T-helper 2 cell treated with Interferon-gamma antibody and Interleukin-4, amounts not matched to agents 5 μg/mL and 100 μg/mL, for 36 hours (primary cell): ENCODE measurements at regions not wholly inside any gene's neighbourhood (a gene's known extent, or its start where the extent isn't known, plus 50 kb on each side); places are given as distances from the start of the nearest gene placed in this dataset.
"Not testable (repeated sequence)": the region's sequence is repeated elsewhere in the genome, so short reads cannot be mapped to it uniquely, and the experiment has no call there.

ENCODE experiments used
- DNase-seq: peaks from one replicate; pipeline ENCODE4 v3.0.0; 2021; ENCODE audit warnings: low spot score
- H3K27ac Mint-ChIP-seq: one replicate; pipeline ENCODE4 v1.8.0; 2021; ENCODE audit warnings: mild to moderate bottlenecking, mixed read lengths
- H3K27me3 Mint-ChIP-seq: one replicate; pipeline ENCODE4 v1.8.0; 2021; ENCODE audit warnings: low read depth, mixed read lengths
- H3K36me3 Mint-ChIP-seq: one replicate; pipeline ENCODE4 v1.8.0; 2021; ENCODE audit warnings: low read depth, mixed read lengths
- H3K4me1 Mint-ChIP-seq: one replicate; pipeline ENCODE4 v1.8.0; 2021; ENCODE audit warnings: low read depth, mixed read lengths
- H3K4me3 Mint-ChIP-seq: one replicate; pipeline ENCODE4 v1.8.0; 2022; ENCODE audit warnings: mild to moderate bottlenecking, moderate library complexity, mixed read lengths
- H3K9me3 Mint-ChIP-seq: one replicate; pipeline ENCODE4 v1.8.0; 2021; ENCODE audit warnings: mixed read lengths

DNA sequence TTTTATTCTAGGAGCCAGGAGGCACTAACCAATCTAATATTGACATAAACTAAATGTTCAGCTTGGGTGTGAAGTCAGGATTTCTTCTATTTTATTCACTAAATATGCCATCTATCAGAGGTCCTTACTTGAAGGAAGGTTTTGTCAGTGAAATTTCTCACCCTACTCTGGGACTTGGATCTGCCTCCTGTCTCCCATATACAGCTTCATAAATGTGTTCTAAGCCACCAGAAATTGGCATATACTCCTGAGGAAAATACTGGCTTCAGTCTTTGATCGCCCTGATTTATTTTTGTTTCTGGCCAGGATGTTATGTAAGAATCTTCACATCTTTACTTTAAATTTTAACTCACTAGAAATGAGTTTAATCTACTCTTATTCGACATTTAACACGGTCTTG, 647.7 kb downstream of the C6orf118 start:
- peaks cover 28% of the 10 kb centered on the region for H3K9me3 Mint-ChIP-seq
- H3K4me3 Mint-ChIP-seq = no peak overlapping the region
- no peak for DNase-seq
- no peaks in the 10 kb centered on the region for H3K4me1 Mint-ChIP-seq
- no peaks in the 10 kb centered on the region for H3K36me3 Mint-ChIP-seq
- no peaks in the 10 kb centered on the region for H3K27me3 Mint-ChIP-seq
- H3K27ac Mint-ChIP-seq = no peak overlapping the region

GRCh38 chr6:164660781-164661180, 648.6 kb downstream of the C6orf118 start:
- Mint-ChIP-seq H3K4me1 (no peaks in the 10 kb centered on the region), H3K27me3 (no peaks in the 10 kb centered on the region), H3K27ac (no peak overlapping the region), H3K36me3 (no peaks in the 10 kb centered on the region), H3K9me3 (peaks cover 29% of the 10 kb centered on the region), H3K4me3 (no peak overlapping the region)
- no peak for DNase-seq

GRCh38 chr6:164640956-164641355, 668.4 kb downstream of the C6orf118 start:
- no peak overlapping the region for H3K4me3 Mint-ChIP-seq

DNA sequence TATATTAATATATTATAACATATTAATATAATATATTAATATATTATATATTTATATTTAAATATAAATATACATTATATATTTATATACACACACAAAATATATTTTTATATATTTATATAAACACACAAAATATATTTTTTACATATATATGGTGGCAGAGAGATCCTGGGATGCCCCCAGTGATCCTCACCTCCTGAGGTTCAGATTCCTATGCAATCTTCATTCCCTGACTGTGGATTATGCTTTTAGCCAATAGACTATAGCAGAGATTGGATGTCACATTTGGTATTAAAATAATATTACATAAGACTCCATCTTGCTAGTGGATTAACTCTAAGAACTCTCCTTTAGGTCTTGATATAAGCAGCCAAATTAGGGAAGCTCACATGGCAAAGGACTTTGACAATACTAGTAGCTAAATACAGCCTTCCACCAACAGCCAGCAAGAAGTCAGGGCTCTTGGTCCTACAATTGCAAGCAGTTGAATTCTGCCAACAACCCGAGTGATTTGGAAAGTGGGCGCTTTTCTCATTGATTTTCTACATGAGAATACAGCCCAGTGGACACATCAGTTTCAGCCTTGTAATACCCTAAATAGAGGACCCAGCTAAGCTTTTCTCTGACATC, 681.0 kb downstream of the C6orf118 start:
- H3K4me3 Mint-ChIP-seq = no peak overlapping the region
- no peaks in the 10 kb centered on the region for H3K36me3 Mint-ChIP-seq
- H3K27me3 Mint-ChIP-seq = no peaks in the 10 kb centered on the region
- no peak for DNase-seq
- no peaks in the 10 kb centered on the region for H3K4me1 Mint-ChIP-seq
- H3K27ac Mint-ChIP-seq = no peak overlapping the region
- peaks cover 8% of the 10 kb centered on the region for H3K9me3 Mint-ChIP-seq

More at GRCh38 chr6:164640956-164641355, 668.4 kb downstream of the C6orf118 start:
- Mint-ChIP-seq H3K27ac (no peak overlapping the region), H3K27me3 (no peaks in the 10 kb centered on the region), H3K9me3 (peaks cover 12% of the 10 kb centered on the region), H3K4me1 (no peaks in the 10 kb centered on the region), H3K36me3 (no peaks in the 10 kb centered on the region)
- DNase-seq = no peak

DNA sequence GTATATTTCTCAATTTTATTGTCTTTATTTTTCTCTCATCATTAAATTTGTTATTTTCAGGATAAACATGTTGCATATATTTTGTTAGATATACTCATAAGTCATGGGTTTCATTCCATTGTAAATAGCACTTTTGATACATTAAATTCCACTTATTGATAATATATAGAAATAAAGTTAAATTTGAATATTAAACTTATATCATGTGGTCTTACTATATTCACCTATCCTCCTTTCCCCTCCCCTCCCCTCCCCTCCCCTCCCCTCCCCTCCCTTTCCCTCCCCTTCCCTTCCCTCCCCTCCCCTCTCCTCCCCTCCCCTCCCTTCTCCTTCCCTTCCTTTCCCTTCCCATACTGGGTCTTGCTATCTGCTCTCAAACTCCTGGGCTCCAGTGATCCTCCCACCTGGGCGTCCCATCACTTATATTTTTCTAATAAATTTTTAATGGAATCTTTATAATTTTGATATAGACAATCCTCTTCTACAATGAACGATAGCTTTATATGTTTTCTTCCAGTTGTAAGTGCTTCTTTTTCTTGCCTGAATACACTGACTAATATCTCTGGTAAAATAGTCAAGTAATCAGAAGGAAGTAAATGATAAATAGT, 692.4 kb downstream of the C6orf118 start:
- no peak for DNase-seq
- Mint-ChIP-seq H3K4me1 (no peaks in the 10 kb centered on the region), H3K27ac (no peak overlapping the region), H3K27me3 (no peaks in the 10 kb centered on the region), H3K9me3 (peaks cover 17% of the 10 kb centered on the region), H3K36me3 (no peaks in the 10 kb centered on the region), H3K4me3 (no peak overlapping the region)

DNA sequence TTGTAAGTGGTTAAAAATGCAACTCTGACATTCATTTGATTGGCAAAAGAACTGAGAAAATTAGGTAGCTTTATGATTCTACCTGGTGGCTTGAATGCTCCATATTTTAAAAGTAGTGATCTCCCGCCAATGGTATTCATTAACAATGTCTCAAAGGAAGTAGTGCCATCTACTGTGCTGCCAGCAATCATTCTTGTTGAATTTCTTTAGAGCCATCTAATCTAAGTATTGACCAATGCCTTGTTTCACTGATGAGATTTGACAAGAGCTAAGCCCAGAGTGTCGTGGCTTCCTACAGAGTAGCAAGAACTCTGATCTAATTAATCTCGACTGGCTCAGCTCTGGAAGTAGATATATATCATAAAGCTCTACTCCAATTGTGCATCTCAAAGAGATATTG, 696.7 kb downstream of the C6orf118 start:
- Mint-ChIP-seq H3K27ac (no peak overlapping the region), H3K9me3 (peaks cover 20% of the 10 kb centered on the region)

GRCh38 chr6:164610859-164611258, 698.5 kb downstream of the C6orf118 start:
- H3K9me3 Mint-ChIP-seq = peaks cover 17% of the 10 kb centered on the region
- not testable (repeated sequence) for H3K4me3 Mint-ChIP-seq, H3K4me1 Mint-ChIP-seq, H3K27ac Mint-ChIP-seq, H3K36me3 Mint-ChIP-seq, DNase-seq, H3K27me3 Mint-ChIP-seq

More for the DNA sequence above, 696.7 kb downstream of the C6orf118 start:
- H3K27me3 Mint-ChIP-seq = no peaks in the 10 kb centered on the region
- H3K36me3 Mint-ChIP-seq = no peaks in the 10 kb centered on the region
- H3K4me3 Mint-ChIP-seq = no peak overlapping the region
- H3K4me1 Mint-ChIP-seq = no peaks in the 10 kb centered on the region
- DNase-seq = no peak

- not testable (repeated sequence) for H3K36me3 Mint-ChIP-seq, H3K9me3 Mint-ChIP-seq, H3K4me1 Mint-ChIP-seq, H3K27ac Mint-ChIP-seq, DNase-seq, H3K4me3 Mint-ChIP-seq, H3K27me3 Mint-ChIP-seq
Measured at GRCh38 chr6:164602415-164602814, 707.0 kb downstream of the C6orf118 start.

- DNase-seq = no peak
- Mint-ChIP-seq H3K4me3 (no peak overlapping the region), H3K9me3 (peaks cover 16% of the 10 kb centered on the region), H3K36me3 (no peaks in the 10 kb centered on the region), H3K4me1 (no peaks in the 10 kb centered on the region), H3K27ac (no peak overlapping the region), H3K27me3 (no peaks in the 10 kb centered on the region)
Measured at GRCh38 chr6:164581563-164581962, 727.8 kb downstream of the C6orf118 start.

DNA sequence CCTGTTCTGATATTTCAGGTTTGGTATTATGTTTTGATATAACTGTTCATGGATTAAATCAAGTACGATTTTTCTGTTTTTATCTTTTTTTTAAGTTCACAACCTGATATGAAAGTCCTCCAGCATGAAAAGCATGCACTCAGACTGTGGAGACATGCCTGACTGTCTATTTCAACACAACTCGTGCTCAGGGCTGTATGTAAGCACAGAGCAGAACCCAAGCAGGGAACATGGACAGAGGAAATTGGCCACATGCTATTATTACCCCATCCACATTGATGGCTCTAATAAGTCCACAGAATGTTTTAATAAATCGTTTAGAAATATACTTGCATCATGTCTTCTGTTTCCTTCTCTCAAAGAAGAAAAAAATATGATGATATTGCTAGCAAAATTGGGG, 730.4 kb downstream of the C6orf118 start:
- Mint-ChIP-seq H3K4me3 (no peak overlapping the region), H3K4me1 (no peaks in the 10 kb centered on the region), H3K9me3 (peaks cover 28% of the 10 kb centered on the region), H3K36me3 (no peaks in the 10 kb centered on the region), H3K27ac (no peak overlapping the region), H3K27me3 (no peaks in the 10 kb centered on the region)
- no peak for DNase-seq

DNA sequence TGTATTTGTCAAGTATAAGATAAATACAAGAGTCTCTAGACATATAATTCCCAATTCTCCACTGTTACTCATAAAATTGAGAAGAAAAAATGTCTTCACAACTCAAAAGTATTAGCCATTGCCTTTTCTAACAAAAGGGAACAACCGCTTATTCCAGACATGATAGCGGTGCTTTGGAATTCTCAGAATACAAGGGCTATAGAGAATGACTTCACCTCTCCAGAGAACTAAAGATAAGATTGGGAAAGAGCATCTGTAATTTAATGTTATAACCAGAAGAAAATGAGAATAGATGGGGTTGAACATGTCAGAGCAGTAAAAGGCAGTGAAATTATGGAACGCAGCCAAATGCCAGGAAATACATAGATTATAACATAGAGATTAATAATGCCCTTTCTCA, 730.8 kb downstream of the C6orf118 start:
- H3K4me1 Mint-ChIP-seq = no peaks in the 10 kb centered on the region
- no peaks in the 10 kb centered on the region for H3K36me3 Mint-ChIP-seq
- no peaks in the 10 kb centered on the region for H3K27me3 Mint-ChIP-seq
- peaks cover 32% of the 10 kb centered on the region for H3K9me3 Mint-ChIP-seq
- H3K4me3 Mint-ChIP-seq = no peak overlapping the region
- H3K27ac Mint-ChIP-seq = no peak overlapping the region
- DNase-seq = no peak

- Mint-ChIP-seq H3K27ac (no peak overlapping the region), H3K4me3 (no peak overlapping the region), H3K36me3 (no peaks in the 10 kb centered on the region), H3K4me1 (no peaks in the 10 kb centered on the region), H3K9me3 (peaks cover 39% of the 10 kb centered on the region), H3K27me3 (no peaks in the 10 kb centered on the region)
- DNase-seq = no peak
Measured at GRCh38 chr6:164570801-164571200, 738.6 kb downstream of the C6orf118 start.

DNA sequence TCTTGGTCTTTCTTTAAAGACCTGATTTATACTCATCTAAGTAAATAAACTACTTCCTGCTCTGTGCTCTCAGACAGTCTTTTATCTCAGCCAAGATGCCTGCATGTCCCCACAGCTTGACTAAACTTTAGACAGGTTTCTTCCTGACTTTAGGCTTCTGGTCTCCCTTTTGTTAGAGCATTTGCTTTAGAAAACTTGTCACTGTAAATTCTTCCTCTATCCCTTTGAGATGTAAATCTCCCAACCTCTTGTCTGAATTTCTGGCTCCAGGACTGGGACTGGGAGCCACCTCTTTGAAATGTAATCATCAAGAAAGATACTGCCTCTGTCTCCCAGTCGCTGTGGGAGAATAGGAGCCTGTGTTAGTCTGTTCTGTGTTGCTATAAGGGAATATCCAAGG, 739.9 kb downstream of the C6orf118 start:
- Mint-ChIP-seq H3K9me3 (peaks cover 35% of the 10 kb centered on the region), H3K27ac (no peak overlapping the region), H3K36me3 (no peaks in the 10 kb centered on the region), H3K4me1 (no peaks in the 10 kb centered on the region), H3K4me3 (no peak overlapping the region), H3K27me3 (no peaks in the 10 kb centered on the region)
- no peak for DNase-seq

- Mint-ChIP-seq H3K9me3 (peaks cover 44% of the 10 kb centered on the region), H3K27ac (no peak overlapping the region), H3K4me3 (no peak overlapping the region), H3K4me1 (no peaks in the 10 kb centered on the region), H3K36me3 (no peaks in the 10 kb centered on the region), H3K27me3 (no peaks in the 10 kb centered on the region)
- no peak for DNase-seq
Measured at GRCh38 chr6:164563924-164564323, 745.5 kb downstream of the C6orf118 start.

- H3K9me3 Mint-ChIP-seq = peaks cover 38% of the 10 kb centered on the region
- no peaks in the 10 kb centered on the region for H3K36me3 Mint-ChIP-seq
- H3K4me1 Mint-ChIP-seq = no peaks in the 10 kb centered on the region
- no peak for DNase-seq
- no peak overlapping the region for H3K27ac Mint-ChIP-seq
- H3K4me3 Mint-ChIP-seq = no peak overlapping the region
- no peaks in the 10 kb centered on the region for H3K27me3 Mint-ChIP-seq
Measured at GRCh38 chr6:164561656-164562055, 747.7 kb downstream of the C6orf118 start.
